Activated gamma-delta T cell (primary cell): ENCODE measurements at regions not wholly inside any gene's neighbourhood (a gene's known extent, or its start where the extent isn't known, plus 50 kb on each side); places are given as distances from the start of the nearest gene placed in this dataset.
"Not testable (repeated sequence)": the region's sequence is repeated elsewhere in the genome, so short reads cannot be mapped to it uniquely, and the experiment has no call there.

Experiments used
- DNase-seq: peaks from one replicate; lab custom pipeline; 2025; lab: John Stamatoyannopoulos, UW

- no peak for DNase-seq
These were observed 1252.3 kb upstream of the TENM3 start for GRCh38 chr4:180990931-180991330.

DNA sequence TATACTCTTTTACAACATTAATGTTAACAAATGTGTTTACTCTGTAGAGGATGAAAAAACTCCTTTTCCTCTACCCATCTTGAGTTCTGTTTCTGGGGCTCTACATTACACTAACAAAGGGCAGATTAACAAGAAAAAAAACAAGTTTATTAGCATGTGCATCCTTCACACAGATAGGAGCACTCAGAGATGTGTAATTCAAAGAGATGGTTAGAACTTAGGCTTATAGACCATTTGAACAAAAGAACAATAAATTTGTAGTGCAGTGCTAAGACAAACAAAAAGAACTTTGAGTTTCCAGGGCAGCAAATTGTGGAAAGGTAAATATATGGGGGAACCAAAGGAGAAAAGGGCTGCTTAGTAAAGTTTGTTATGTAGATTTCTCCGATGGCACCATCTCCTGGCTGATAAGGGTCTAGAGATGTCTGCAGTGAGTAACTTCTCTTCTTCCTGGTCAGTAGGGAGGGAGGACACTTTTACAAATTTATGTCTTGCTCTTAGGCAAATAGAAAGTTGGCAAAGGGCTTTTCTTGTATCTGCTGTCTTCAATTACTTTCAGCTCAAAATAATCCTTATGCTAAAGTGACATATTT lies 1249.9 kb upstream of the TENM3 start:
- no peak for DNase-seq

DNA sequence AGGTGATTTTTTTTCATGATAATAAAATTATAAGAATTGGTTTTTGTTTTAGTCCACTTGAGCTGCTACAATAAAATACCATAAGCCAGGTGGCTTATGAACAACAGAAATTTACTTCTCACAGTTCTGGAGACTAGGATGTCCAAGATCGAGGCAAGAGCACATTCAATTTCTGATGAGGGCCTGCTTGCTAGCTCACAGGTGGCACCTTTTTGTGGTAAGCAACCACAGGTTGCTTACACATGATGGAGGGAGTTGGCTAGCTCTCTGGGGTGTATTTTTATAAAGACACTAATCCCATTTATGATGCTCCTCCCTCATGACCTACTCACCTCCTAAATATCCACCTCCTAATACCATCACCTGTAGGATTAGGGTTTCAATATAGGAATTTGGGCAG lies 1248.5 kb upstream of the TENM3 start:
- DNase-seq: no peak

DNA sequence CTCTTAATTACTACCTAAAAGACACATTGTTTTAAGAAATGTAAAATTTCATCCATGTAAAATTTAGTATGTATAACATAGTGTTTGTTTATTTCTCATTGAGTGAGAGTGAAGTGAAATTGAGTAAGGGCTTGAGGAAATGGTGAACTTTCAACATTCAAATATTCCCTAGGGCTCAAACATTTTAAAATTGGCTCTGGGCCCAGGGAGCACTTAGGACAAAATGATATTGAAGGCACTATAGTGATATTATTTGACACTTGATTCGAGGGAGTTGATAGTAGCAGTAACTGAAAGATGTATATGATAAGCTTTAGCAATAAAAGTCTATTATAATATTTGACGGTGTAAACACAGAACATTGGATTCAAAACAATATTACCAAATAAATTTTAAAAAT lies 1244.0 kb upstream of the TENM3 start:
- no peak for DNase-seq

- no peak for DNase-seq
These were observed 1239.1 kb upstream of the TENM3 start for GRCh38 chr4:181004056-181004455.

- DNase-seq: no peak
These were observed 1236.5 kb upstream of the TENM3 start for GRCh38 chr4:181006499-181007260.

GRCh38 chr4:181007751-181008150 lies 1235.5 kb upstream of the TENM3 start:
- DNase-seq: no peak

DNA sequence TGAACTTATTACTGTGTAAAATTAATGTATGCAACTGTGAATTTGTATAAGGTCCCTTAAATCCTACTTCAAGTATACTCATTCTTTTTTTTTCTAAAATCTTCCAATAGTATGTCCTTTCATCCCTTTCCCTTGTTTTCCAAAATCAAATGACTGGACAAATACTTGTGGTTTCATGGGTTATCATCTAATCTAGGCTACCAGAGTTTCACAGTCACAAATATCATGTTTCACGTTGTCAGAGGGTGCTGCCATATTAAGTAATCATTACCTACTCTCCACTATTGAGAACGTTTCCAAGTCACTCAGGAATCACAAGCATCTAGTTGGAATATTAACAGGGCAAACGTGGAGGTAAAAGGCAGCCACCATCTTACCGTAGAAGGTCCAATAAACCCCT lies 1235.0 kb upstream of the TENM3 start:
- DNase-seq: no peak

- DNase-seq: no peak
These were observed 1230.0 kb upstream of the TENM3 start for GRCh38 chr4:181013162-181013561.

DNA sequence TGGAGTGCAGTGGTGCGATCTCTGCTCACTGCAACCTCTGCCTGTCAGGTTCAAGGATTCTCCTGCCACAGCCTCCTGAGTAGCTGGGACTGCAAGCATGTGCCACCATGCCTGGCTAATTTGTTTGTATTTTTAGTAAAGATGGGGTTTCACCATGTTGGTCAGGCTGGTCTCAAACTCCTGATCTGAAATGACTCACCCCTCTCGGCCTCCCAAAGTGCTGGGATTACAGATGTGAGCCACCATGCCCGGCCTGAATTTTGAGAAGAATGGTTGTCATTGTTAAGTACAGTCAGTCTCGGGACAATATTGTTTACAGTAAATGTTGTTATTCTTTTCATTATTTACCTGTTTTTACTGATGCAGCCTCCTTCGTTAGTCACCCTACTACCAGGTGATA lies 1226.2 kb upstream of the TENM3 start:
- DNase-seq: no peak

DNA sequence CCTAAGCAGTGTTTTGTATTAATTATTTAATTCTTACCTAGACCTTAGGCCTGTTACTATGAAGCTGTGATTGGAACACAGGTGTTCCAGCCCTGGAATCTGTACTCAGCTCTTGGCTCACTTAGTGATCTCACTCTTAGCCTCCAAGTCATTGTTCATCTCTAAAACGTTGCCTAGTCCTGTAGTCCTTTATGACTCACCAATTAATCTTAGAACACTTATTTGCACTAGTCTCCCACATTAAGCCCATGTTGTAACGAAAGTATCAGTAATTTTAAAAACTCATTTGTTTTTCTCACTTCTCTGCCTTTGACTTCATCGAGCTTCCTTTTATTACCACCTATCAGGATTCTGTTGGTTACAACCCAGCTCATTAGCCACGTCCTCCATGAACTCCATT lies 1224.7 kb upstream of the TENM3 start:
- no peak for DNase-seq

DNA sequence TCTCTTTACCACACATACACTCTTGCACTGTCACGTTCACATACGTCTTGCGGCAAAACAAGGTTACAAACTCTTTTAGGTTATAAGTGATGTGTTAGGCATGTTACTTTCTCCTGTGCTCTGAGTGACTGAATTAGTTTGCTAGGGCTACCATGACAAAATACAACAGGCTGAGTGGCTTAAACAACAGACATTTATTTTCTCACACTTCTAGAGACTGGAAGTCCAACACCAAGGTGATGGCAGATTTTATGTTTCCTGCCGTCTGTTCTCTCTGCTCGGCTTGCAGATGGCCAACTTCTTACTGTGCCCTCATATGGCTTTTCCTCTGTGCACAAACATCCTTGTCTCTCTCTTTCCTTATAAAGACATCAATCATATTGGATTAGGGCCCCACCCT lies 1224.3 kb upstream of the TENM3 start:
- DNase-seq: no peak

GRCh38 chr4:181020456-181020855 lies 1222.7 kb upstream of the TENM3 start:
- DNase-seq: no peak

DNA sequence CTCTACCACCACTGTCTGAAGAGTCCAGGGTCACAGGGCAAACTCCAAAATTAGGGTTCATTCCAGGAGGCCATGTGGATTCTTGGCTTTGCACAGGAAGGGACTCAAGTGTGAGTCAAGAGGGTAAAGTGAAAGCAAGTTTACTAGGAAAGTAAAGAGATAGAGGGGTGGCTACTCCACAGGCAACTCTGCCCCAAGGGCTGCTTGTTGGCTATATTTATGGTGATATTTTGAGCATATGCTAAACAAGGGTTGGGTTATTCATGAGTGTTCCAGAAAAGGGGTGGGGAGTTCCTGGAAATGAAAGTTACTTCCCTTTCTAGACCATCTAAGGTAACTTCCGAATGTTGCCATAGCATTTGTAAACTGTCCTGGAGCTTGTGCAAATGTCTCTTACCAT lies 1222.0 kb upstream of the TENM3 start:
- DNase-seq: no peak

DNA sequence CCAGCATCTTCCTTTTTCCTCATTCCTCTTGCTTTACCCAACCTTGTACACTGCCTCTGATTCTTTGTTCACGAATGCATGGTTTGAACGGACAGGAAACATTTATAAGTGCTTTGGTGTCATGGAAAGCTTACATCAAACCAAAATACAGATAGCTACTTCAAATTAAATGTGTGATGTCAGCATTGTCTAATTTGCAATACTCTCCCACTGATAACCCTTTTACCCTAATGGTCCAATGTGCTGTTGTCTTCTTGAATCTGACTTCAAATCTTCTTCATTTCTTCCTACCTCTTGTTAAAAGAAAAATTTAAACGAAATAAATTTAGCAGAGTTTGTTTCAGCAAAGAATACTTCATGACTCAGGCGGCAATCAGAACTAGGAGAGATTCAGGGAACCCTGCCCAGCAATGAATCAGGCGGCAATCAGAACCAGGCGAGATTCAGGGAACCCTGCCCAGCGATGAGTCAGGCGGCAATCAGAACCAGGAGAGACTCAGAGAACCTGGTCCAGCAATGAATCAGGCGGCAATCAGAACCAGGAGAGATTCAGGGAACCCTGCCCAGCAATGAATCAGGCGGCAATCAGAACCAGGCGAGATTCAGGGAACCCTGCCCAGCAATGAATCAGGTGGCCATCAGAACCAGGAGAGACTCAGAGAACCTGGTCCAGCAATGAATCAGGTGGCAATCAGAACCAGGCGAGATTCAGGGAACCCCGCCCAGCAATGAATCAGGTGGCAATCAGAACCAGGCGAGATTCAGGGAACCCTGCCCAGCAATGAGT lies 1212.9 kb upstream of the TENM3 start:
- not testable (repeated sequence) for DNase-seq

- no peak for DNase-seq
These were observed 1212.2 kb upstream of the TENM3 start for GRCh38 chr4:181030961-181031360.

DNA sequence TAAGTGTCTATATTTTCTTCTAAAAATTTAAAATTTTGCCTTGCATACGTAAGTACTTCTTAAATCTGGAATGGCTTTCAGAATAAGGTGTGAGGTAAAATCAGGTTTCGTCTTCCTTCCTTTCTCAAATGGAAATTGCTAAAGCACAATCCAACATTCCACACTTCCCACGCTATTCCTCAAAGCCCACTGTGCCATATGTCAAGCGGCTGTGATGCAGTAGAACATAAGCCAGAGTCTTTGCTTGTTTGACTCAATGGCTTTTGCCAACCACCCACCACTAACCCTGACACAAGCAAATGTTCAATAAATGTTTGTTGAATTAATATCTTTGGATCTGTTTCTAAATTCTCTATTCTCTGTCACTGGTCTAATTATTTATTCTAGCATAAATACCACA lies 1199.7 kb upstream of the TENM3 start:
- DNase-seq: no peak

GRCh38 chr4:181046809-181047208 lies 1196.4 kb upstream of the TENM3 start:
- DNase-seq: no peak

GRCh38 chr4:181051931-181052330 lies 1191.3 kb upstream of the TENM3 start:
- DNase-seq: no peak

GRCh38 chr4:181061787-181062186 lies 1181.4 kb upstream of the TENM3 start:
- DNase-seq: no peak

- DNase-seq: no peak
These were observed 1180.0 kb upstream of the TENM3 start for GRCh38 chr4:181063212-181063611.

DNA sequence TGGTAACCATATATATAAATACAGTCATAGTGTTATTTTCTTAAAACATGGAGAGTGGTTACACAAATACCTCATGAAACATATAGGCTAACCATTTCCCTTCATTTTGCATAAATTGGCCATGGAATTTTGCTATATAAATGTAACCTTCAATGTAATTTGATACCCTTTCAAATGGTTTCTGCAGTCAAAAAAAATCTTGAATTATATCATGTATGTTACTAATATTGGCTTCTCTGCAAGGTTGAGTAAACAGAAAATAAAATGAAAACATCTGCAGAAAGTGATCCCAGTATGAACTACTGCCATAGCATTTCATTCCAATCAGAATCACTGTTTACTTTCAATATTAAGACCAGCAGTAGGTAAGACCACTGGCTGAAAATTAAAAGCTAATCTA lies 1165.9 kb upstream of the TENM3 start:
- no peak for DNase-seq

- DNase-seq: no peak
These were observed 1165.0 kb upstream of the TENM3 start for GRCh38 chr4:181078196-181078595.
